Coronary artery (tissue), 2 donors: ENCODE measurements at regions not wholly inside any gene's neighbourhood (a gene's known extent, or its start where the extent isn't known, plus 50 kb on each side); places are given as distances from the start of the nearest gene placed in this dataset.

Experiments
- DNase-seq: peaks from one replicate; pipeline ENCODE4 v3.0.0-alpha.2; 2017; ENCODE audit warnings: low spot score
- H3K27ac ChIP-seq, 2 donors: fragments of 200-600 bp; sonication (generic); one replicate each; pipeline ENCODE4 v1.5.1; 2016 to 2019
- H3K4me3 ChIP-seq: fragments of 200-600 bp; sonication (generic); 2 replicates; pipeline ENCODE4 v1.5.1; 2016; ENCODE audit warnings: mild to moderate bottlenecking, moderate library complexity
- CTCF ChIP-seq: fragments of 200-600 bp; sonication (generic); IDR thresholded peaks from one replicate; pipeline ENCODE4 v1.5.1; 2019; ENCODE audit warnings: antibody characterized with exemption

- TF ChIP-seq CTCF = no peak
- no peak for DNase-seq
- H3K4me3 ChIP-seq = no peak overlapping the region
- no peak overlapping the region for H3K27ac ChIP-seq
Measured at GRCh38 chr5:35456506-35456905, 161.2 kb upstream of the SPEF2 start.

- no peak for DNase-seq
- Histone ChIP-seq H3K27ac (no peak overlapping the region), H3K4me3 (no peak overlapping the region)
- no peak for TF ChIP-seq CTCF
Measured at GRCh38 chr5:35454011-35454525, 163.6 kb upstream of the SPEF2 start.

GRCh38 chr5:35443803-35444595 is 173.7 kb upstream of the SPEF2 start:
- no peak overlapping the region for H3K4me3 ChIP-seq
- no peak overlapping the region for H3K27ac ChIP-seq
- DNase-seq = no peak
- TF ChIP-seq CTCF = no peak

- no peak for TF ChIP-seq CTCF
Measured at GRCh38 chr5:35442885-35443639, 174.6 kb upstream of the SPEF2 start.

GRCh38 chr5:35440409-35440808 is 177.3 kb upstream of the SPEF2 start:
- no peak for DNase-seq
- Histone ChIP-seq H3K27ac (no peak overlapping the region), H3K4me3 (no peak overlapping the region)
- TF ChIP-seq CTCF = no peak

More at GRCh38 chr5:35442885-35443639, 174.6 kb upstream of the SPEF2 start:
- DNase-seq = no peak
- Histone ChIP-seq H3K27ac (no peak overlapping the region), H3K4me3 (no peak overlapping the region)

GRCh38 chr5:35438786-35439185 is 178.9 kb upstream of the SPEF2 start:
- TF ChIP-seq CTCF = no peak
- no peak overlapping the region for H3K4me3 ChIP-seq
- no peak overlapping the region for H3K27ac ChIP-seq
- no peak for DNase-seq
